HCT116 (cell line): ENCODE measurements at regions not wholly inside any gene's neighbourhood (a gene's known extent, or its start where the extent isn't known, plus 50 kb on each side); places are given as distances from the start of the nearest gene placed in this dataset.

ENCODE experiments used
- ATAC-seq: fragments of 200-7000 bp; cut with Tn5 transposase; 2 replicates; pipeline ENCODE4 v1.9.1; 2020; ENCODE audit warnings: mild to moderate bottlenecking, moderate library complexity
- BruUV-seq: library from RNA; stranded (reverse); fragments of 400-500 nt; replicated peaks from 2 replicates; lab custom pipeline; 2021; lab: Mats Ljungman, UMichigan
- CTCF ChIA-PET: fragments of 300-600 bp; sonication (Branson Sonifier 250); formaldehyde crosslinking; loops from one replicate; lab custom pipeline; 2021; ENCODE audit warnings: antibody characterized with exemption; lab: Charles Lee
- POLR2A ChIA-PET: fragments of 300-600, 350-600 bp; sonication (Branson Sonifier 250); formaldehyde crosslinking; loops from one replicate; lab custom pipeline; 2021; ENCODE audit warnings: antibody characterized with exemption; lab: Charles Lee
- RAD21 ChIA-PET, 2 experiments: fragments of 300-600 bp; sonication (Branson Sonifier 250); formaldehyde crosslinking; loops; one replicate each; lab custom pipeline; 2023; ENCODE audit warnings: low total read pairs in 2 of 2; ENCODE audit not compliant: uncharacterized antibody in 2 of 2, unreplicated experiment in 2 of 2, low non-redundant PET in 1 of 2; lab: Charles Lee
- DNase-seq: peaks from one replicate; pipeline ENCODE4 v3.0.0-alpha.2; 2010; ENCODE audit warnings: low read depth, low spot score
- H2AFZ ChIP-seq: fragments of 200-600 bp; shearing (Covaris generic), sonication (generic); 2 replicates; pipeline ENCODE4 v1.6.1; 2017; ENCODE audit warnings: low read depth, mixed run types, mixed read lengths, antibody characterized with exemption, low read length; ENCODE audit not compliant: poor library complexity, severe bottlenecking
- H3K27ac ChIP-seq: 2 replicates; pipeline ENCODE4 v1.5.1; 2012; ENCODE audit warnings: low read depth, low read length
- H3K27me3 ChIP-seq: fragments of 200-600 bp; sonication (generic); 2 replicates; pipeline ENCODE4 v1.6.1; 2016; ENCODE audit warnings: mixed run types, low read length, mixed read lengths; ENCODE audit not compliant: insufficient read depth
- H3K36me3 ChIP-seq, 2 experiments: fragments of 200-500 bp in 1 of 2; fragments of 200-600 bp in 1 of 2; sonication (Bioruptor generic) in 1 of 2; sonication (generic) in 1 of 2; 2 replicates each; pipeline versions ENCODE4 v1.5.1 to v1.6.1; 2014 to 2016; ENCODE audit warnings: low read length in 2 of 2, inconsistent platforms in 1 of 2, mixed read lengths in 1 of 2, mixed run types in 1 of 2; ENCODE audit not compliant: insufficient read depth in 2 of 2, control insufficient read depth in 1 of 2
- H3K4me1 ChIP-seq, 2 experiments: fragments of 200-600 bp in 1 of 2; sonication (generic) in 1 of 2; 2 replicates each; pipeline versions ENCODE4 v1.5.1 to v1.6.1; 2012 to 2017; ENCODE audit warnings: low read length in 2 of 2, inconsistent platforms in 1 of 2, mild to moderate bottlenecking in 1 of 2, mixed read lengths in 1 of 2, mixed run types in 1 of 2, moderate library complexity in 1 of 2; ENCODE audit not compliant: insufficient read depth in 2 of 2, control insufficient read depth in 1 of 2
- H3K4me2 ChIP-seq: fragments of 200-600 bp; sonication (generic); 2 replicates; pipeline ENCODE4 v1.6.1; 2017; ENCODE audit warnings: mixed run types, low read length, mixed read lengths
- H3K4me3 ChIP-seq, 2 experiments: fragments of 200-600 bp in 1 of 2; sonication (generic) in 1 of 2; replicated peaks in 1 of 2; 2 replicates each; pipeline ENCODE4 v1.5.1; 2011 to 2016; ENCODE audit warnings: low read length in 2 of 2, control low read depth in 1 of 2, low read depth in 1 of 2, mild to moderate bottlenecking in 1 of 2, mixed read lengths in 1 of 2, mixed run types in 1 of 2
- H3K79me2 ChIP-seq: fragments of 200-600 bp; sonication (generic); 2 replicates; pipeline ENCODE4 v1.6.1; 2017; ENCODE audit warnings: mild to moderate bottlenecking, mixed run types, low read length, moderate library complexity, mixed read lengths; ENCODE audit not compliant: insufficient read depth
- H3K9ac ChIP-seq: fragments of 200-600 bp; sonication (generic); 2 replicates; pipeline ENCODE4 v1.6.1; 2016; ENCODE audit warnings: low read length, mixed read lengths
- H3K9me2 ChIP-seq: fragments of 200-600 bp; sonication (generic), shearing (Covaris generic); 2 replicates; pipeline ENCODE4 v1.6.1; 2017; ENCODE audit warnings: mixed run types, mild to moderate bottlenecking, moderate library complexity; ENCODE audit not compliant: insufficient read depth
- H3K9me3 ChIP-seq, 2 experiments: fragments of 200-500 bp in 1 of 2; fragments of 200-600 bp in 1 of 2; sonication (Bioruptor generic) in 1 of 2; sonication (generic) in 1 of 2; 2 replicates each; pipeline ENCODE4 v1.6.1; 2014 to 2017; ENCODE audit warnings: low read length in 2 of 2, mixed read lengths in 2 of 2, inconsistent platforms in 1 of 2, low read depth in 1 of 2, mild to moderate bottlenecking in 1 of 2, mixed run types in 1 of 2, moderate library complexity in 1 of 2; ENCODE audit not compliant: control insufficient read depth in 1 of 2, insufficient read depth in 1 of 2
- H4K20me1 ChIP-seq: fragments of 200-600 bp; sonication (generic), shearing (Covaris generic); 2 replicates; pipeline ENCODE4 v1.6.1; 2017; ENCODE audit warnings: mixed run types, mild to moderate bottlenecking, moderate library complexity; ENCODE audit not compliant: insufficient read depth
- CBX3 ChIP-seq: IDR thresholded peaks from 2 replicates; pipeline ENCODE4 v1.6.1; 2012; ENCODE audit warnings: low read depth
- ELF1 ChIP-seq: IDR thresholded peaks from 2 replicates; pipeline ENCODE4 v1.6.1; 2012; ENCODE audit warnings: low read depth, borderline replicate concordance
- FOSL1 ChIP-seq: IDR thresholded peaks from 2 replicates; pipeline ENCODE4 v1.6.1; 2012; ENCODE audit warnings: low read depth
- JUND ChIP-seq: IDR thresholded peaks from 2 replicates; pipeline ENCODE4 v1.6.1; 2012
- POLR2A ChIP-seq: IDR thresholded peaks from 2 replicates; pipeline ENCODE4 v1.7.0; 2011; ENCODE audit warnings: borderline replicate concordance; ENCODE audit not compliant: insufficient read depth, insufficient read length; ENCODE audit errors: extremely low read depth
- POLR2AphosphoS5 ChIP-seq: IDR thresholded peaks from 2 replicates; pipeline ENCODE4 v1.6.1; 2011; ENCODE audit warnings: mild to moderate bottlenecking, low read depth, low read length, moderate library complexity
- RAD21 ChIP-seq: IDR thresholded peaks from 2 replicates; pipeline ENCODE4 v1.6.1; 2012; ENCODE audit warnings: low read depth, mild to moderate bottlenecking
- SRF ChIP-seq: IDR thresholded peaks from 2 replicates; pipeline ENCODE4 v1.6.1; 2012; ENCODE audit warnings: low read depth
- ZFX ChIP-seq: fragments of 450-650 bp; IDR thresholded peaks from 2 replicates; pipeline ENCODE4 v1.6.1; 2017
- ZNF274 ChIP-seq: fragments of 200-500 bp; sonication (Bioruptor generic); IDR thresholded peaks from 2 replicates; pipeline ENCODE4 v1.6.1; 2014; ENCODE audit warnings: mild to moderate bottlenecking, low read depth, low read length, inconsistent platforms
- intact Hi-C: fragments of 100-400 bp; cut with micrococcal nuclease; formaldehyde crosslinking; loops from 2 replicates; pipeline ENCODE4 v1.10.0; 2022
- TF ChIP-seq, protein P1 (sequence below), 3 experiments: fragments of 200-600 bp in 1 of 3; sonication (generic) in 1 of 3; IDR thresholded peaks in 2 of 3; conservative IDR thresholded peaks in 1 of 3; 2 replicates each; pipeline ENCODE4 v1.5.1; 2012 to 2017; ENCODE audit warnings: low read depth in 2 of 3, low read length in 2 of 3, antibody characterized with exemption in 1 of 3, borderline replicate concordance in 1 of 3, control low read depth in 1 of 3, mild to moderate bottlenecking in 1 of 3, mixed read lengths in 1 of 3, mixed run types in 1 of 3, moderate library complexity in 1 of 3; ENCODE audit not compliant: insufficient read depth in 1 of 3
- TF ChIP-seq, protein P2 (sequence below): IDR thresholded peaks from 2 replicates; pipeline ENCODE4 v1.6.1; 2011; ENCODE audit warnings: mild to moderate bottlenecking, low read length, moderate library complexity; ENCODE audit not compliant: insufficient replicate concordance; ENCODE audit errors: extremely low read depth
- TF ChIP-seq, protein P3 (sequence below): IDR thresholded peaks from 2 replicates; pipeline ENCODE4 v1.6.1; 2012
- TF ChIP-seq, protein P4 (sequence below): IDR thresholded peaks from 2 replicates; pipeline ENCODE4 v1.6.1; 2012

DNA sequence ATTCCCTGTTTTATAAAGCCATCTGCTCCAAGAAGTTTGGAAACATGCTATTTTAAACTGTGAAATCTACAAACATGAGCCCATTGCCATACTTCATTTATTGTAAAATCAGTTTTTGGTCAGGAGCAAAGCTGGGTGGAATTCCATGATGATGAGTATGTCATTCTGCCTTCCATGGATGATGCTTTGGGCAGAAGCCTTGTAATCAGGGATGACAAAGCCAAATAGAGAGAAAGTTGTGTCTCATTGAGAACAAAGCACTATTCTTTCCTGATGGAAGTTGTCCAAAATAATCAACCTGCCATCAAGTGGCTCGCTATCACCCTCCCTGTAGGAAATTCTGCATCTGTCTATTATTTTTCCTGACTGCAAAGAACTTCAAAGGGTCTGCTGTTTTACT is 313.0 kb upstream of the DEFB112 start:
- no peak overlapping the region for H3K27ac ChIP-seq

DNA sequence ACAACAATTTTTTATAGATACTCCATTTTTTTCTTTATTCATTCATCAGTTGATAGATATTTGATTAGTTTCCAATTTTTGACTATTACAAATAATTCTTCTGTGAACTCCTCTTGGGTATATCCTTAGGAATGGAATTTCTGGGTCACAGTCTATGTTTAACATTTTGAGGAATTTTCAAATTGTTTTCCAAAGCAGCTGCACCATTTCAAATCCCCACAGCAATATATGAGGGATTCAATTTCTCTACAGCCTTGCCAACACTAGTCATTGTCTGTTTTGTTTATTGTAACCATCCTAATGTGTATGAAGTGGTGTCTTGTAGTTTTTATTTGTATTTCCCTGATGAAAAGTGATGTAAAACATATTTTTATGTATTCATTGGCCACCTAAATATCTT is 320.3 kb upstream of the DEFB112 start:
- Histone ChIP-seq H3K79me2 (no peaks in the 10 kb centered on the region), H2AFZ (no peak overlapping the region), H3K27me3 (no peaks in the 10 kb centered on the region), H3K9me2 (no peaks in the 10 kb centered on the region), H3K4me3 (no peak overlapping the region), H3K9ac (no peak overlapping the region), H3K9me3 (peaks cover 0 to 10% of the 10 kb centered on the region in 2 experiments; a peak in 2 of 4 replicates), H3K4me1 (no peaks in the 10 kb centered on the region), H3K4me2 (no peak overlapping the region), H3K27ac (no peak overlapping the region), H4K20me1 (no peaks in the 10 kb centered on the region), H3K36me3 (no peaks in the 10 kb centered on the region)
- ChIA-PET CTCF (no interaction called here), POLR2A (no interaction called here), RAD21 (no interaction called here)
- no peak for ATAC-seq
- intact Hi-C loops, result no loop called here
- no TSS peak for BruUV-seq
- DNase-seq, result no peak
- no peak for TF ChIP-seq SRF
- TF ChIP-seq, protein P1, sequence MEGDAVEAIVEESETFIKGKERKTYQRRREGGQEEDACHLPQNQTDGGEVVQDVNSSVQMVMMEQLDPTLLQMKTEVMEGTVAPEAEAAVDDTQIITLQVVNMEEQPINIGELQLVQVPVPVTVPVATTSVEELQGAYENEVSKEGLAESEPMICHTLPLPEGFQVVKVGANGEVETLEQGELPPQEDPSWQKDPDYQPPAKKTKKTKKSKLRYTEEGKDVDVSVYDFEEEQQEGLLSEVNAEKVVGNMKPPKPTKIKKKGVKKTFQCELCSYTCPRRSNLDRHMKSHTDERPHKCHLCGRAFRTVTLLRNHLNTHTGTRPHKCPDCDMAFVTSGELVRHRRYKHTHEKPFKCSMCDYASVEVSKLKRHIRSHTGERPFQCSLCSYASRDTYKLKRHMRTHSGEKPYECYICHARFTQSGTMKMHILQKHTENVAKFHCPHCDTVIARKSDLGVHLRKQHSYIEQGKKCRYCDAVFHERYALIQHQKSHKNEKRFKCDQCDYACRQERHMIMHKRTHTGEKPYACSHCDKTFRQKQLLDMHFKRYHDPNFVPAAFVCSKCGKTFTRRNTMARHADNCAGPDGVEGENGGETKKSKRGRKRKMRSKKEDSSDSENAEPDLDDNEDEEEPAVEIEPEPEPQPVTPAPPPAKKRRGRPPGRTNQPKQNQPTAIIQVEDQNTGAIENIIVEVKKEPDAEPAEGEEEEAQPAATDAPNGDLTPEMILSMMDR (IDR thresholded peaks at IDR 0.05 in 2 of 3, conservative IDR thresholded peaks at IDR 0.05 in 1 of 3; ENCODE audit: borderline replicate concordance in 1 of 3, insufficient read depth in 1 of 3, low read depth in 2 of 3, low read length in 2 of 3), result no peak
- no peak for TF ChIP-seq CBX3
- TF ChIP-seq POLR2A, result no peak
- TF ChIP-seq, protein P2, sequence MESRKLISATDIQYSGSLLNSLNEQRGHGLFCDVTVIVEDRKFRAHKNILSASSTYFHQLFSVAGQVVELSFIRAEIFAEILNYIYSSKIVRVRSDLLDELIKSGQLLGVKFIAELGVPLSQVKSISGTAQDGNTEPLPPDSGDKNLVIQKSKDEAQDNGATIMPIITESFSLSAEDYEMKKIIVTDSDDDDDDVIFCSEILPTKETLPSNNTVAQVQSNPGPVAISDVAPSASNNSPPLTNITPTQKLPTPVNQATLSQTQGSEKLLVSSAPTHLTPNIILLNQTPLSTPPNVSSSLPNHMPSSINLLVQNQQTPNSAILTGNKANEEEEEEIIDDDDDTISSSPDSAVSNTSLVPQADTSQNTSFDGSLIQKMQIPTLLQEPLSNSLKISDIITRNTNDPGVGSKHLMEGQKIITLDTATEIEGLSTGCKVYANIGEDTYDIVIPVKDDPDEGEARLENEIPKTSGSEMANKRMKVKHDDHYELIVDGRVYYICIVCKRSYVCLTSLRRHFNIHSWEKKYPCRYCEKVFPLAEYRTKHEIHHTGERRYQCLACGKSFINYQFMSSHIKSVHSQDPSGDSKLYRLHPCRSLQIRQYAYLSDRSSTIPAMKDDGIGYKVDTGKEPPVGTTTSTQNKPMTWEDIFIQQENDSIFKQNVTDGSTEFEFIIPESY, result no peak
- no peak for TF ChIP-seq FOSL1
- no peak for TF ChIP-seq RAD21
- TF ChIP-seq POLR2AphosphoS5, result no peak
- TF ChIP-seq JUND, result no peak

More for the DNA sequence above, 313.0 kb upstream of the DEFB112 start:
- no peak overlapping the region for H2AFZ ChIP-seq
- no TSS peak for BruUV-seq
- no peak overlapping the region for H3K4me3 ChIP-seq
- no peaks in the 10 kb centered on the region for H3K36me3 ChIP-seq
- DNase-seq (no peak), ATAC-seq (no peak)
- no peaks in the 10 kb centered on the region for H3K27me3 ChIP-seq
- no peak overlapping the region for H3K9ac ChIP-seq
- H3K4me1 ChIP-seq, result no peaks in the 10 kb centered on the region
- TF ChIP-seq, protein P3, sequence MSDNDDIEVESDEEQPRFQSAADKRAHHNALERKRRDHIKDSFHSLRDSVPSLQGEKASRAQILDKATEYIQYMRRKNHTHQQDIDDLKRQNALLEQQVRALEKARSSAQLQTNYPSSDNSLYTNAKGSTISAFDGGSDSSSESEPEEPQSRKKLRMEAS, result no peak
- TF ChIP-seq ZNF274 (no peak), ELF1 (no peak), JUND (no peak), CBX3 (no peak), ZFX (no peak)
- TF ChIP-seq, protein P4, sequence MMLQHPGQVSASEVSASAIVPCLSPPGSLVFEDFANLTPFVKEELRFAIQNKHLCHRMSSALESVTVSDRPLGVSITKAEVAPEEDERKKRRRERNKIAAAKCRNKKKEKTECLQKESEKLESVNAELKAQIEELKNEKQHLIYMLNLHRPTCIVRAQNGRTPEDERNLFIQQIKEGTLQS, result no peak
- TF ChIP-seq, protein P2, result no peak
- no peaks in the 10 kb centered on the region for H3K79me2 ChIP-seq
- ChIA-PET POLR2A (no interaction called here), CTCF (no interaction called here), RAD21 (no interaction called here)
- H3K9me3 ChIP-seq, result peaks cover 0 to 4% of the 10 kb centered on the region in 2 experiments; a peak in 2 of 4 replicates
- no peaks in the 10 kb centered on the region for H4K20me1 ChIP-seq
- intact Hi-C loops, result no loop called here
- no peaks in the 10 kb centered on the region for H3K9me2 ChIP-seq
- no peak overlapping the region for H3K4me2 ChIP-seq
